BE2C (cell line): ENCODE measurements at regions not wholly inside any gene's neighbourhood (a gene's known extent, or its start where the extent isn't known, plus 50 kb on each side); places are given as distances from the start of the nearest gene placed in this dataset.

Experiments used
- DNase-seq: peaks from one replicate; pipeline ENCODE4 v3.0.0-alpha.2; 2020
- H3K27me3 ChIP-seq: fragments of 250-450 bp; sonication (Bioruptor Pico); 2 replicates; pipeline ENCODE4 v1.5.1; 2020; ENCODE audit warnings: mild to moderate bottlenecking
- H3K36me3 ChIP-seq: fragments of 250-450 bp; sonication (Bioruptor Pico); 2 replicates; pipeline ENCODE4 v1.5.1; 2020; ENCODE audit warnings: mild to moderate bottlenecking
- H3K4me1 ChIP-seq: fragments of 250-450 bp; sonication (Bioruptor Pico); 2 replicates; pipeline ENCODE4 v1.5.1; 2020
- H3K4me3 ChIP-seq: 2 replicates; pipeline ENCODE4 v1.5.1; 2011; ENCODE audit warnings: low read depth, low read length
- H3K9me3 ChIP-seq: fragments of 250-450 bp; sonication (Bioruptor Pico); 2 replicates; pipeline ENCODE4 v1.5.1; 2020
- CTCF ChIP-seq: IDR thresholded peaks from 2 replicates; pipeline ENCODE4 v1.5.1; 2012; ENCODE audit warnings: mild to moderate bottlenecking, low read depth, low read length

- H3K4me1 ChIP-seq, result no peaks in the 10 kb centered on the region
- no peak overlapping the region for H3K4me3 ChIP-seq
- no peak for DNase-seq
- no peak for TF ChIP-seq CTCF
- no peaks in the 10 kb centered on the region for H3K36me3 ChIP-seq
- H3K27me3 ChIP-seq, result no peaks in the 10 kb centered on the region
- H3K9me3 ChIP-seq, result no peaks in the 10 kb centered on the region
Measured at GRCh38 chr1:4108758-4109627, 208.9 kb upstream of the C1orf174 start.

DNA sequence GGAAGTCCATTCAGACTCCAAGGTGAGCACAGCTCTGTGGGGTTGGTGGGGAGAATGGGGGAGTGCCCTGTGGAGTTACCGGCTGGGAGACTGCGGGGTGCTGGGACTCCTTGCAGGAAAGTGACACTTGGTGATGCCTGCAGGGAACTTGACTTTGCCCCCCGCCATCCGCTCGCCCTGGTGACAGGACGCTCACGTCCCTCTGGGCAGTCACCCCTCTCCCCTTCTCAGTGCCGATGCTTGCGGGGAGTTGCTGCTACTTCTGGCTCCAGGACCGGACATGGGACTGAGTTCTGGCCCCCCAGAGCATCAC is 209.5 kb upstream of the C1orf174 start:
- Histone ChIP-seq H3K4me3 (no peak overlapping the region), H3K4me1 (no peaks in the 10 kb centered on the region), H3K27me3 (no peaks in the 10 kb centered on the region), H3K9me3 (no peaks in the 10 kb centered on the region), H3K36me3 (no peaks in the 10 kb centered on the region)
- DNase-seq, result no peak
- TF ChIP-seq CTCF, result no peak

- Histone ChIP-seq H3K4me3 (no peak overlapping the region), H3K4me1 (no peaks in the 10 kb centered on the region), H3K27me3 (no peaks in the 10 kb centered on the region), H3K9me3 (no peaks in the 10 kb centered on the region), H3K36me3 (no peaks in the 10 kb centered on the region)
- no peak for DNase-seq
- no peak for TF ChIP-seq CTCF
Measured at GRCh38 chr1:4110888-4111287, 210.8 kb upstream of the C1orf174 start.

DNA sequence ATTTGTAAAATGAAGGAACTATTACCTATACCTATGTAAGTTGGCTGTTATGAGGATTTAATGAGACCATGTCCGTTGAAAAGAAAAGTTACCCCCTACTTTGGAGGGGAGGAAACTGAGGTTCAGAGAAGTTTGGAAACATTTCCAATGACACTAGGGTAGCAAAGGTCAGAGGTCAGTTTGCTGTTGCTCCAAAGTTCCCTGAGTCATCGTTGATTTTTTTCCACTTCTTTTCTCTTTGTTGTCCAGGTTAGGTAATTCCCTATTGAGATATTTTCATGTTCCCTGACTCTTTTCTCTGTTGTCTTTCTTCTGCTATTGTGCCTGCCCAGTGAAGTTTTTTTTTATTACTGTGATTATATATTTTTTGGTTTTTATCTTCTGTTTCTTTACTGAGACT is 213.8 kb upstream of the C1orf174 start:
- no peak overlapping the region for H3K4me3 ChIP-seq
- no peak for TF ChIP-seq CTCF
- H3K4me1 ChIP-seq, result no peaks in the 10 kb centered on the region
- H3K27me3 ChIP-seq, result no peaks in the 10 kb centered on the region
- no peaks in the 10 kb centered on the region for H3K36me3 ChIP-seq
- DNase-seq, result no peak
- H3K9me3 ChIP-seq, result no peaks in the 10 kb centered on the region

GRCh38 chr1:4115191-4115900 is 215.3 kb upstream of the C1orf174 start:
- TF ChIP-seq CTCF, result no peak
- H3K27me3 ChIP-seq, result no peaks in the 10 kb centered on the region
- no peaks in the 10 kb centered on the region for H3K4me1 ChIP-seq
- DNase-seq, result no peak
- H3K4me3 ChIP-seq, result no peak overlapping the region
- H3K9me3 ChIP-seq, result no peaks in the 10 kb centered on the region
- H3K36me3 ChIP-seq, result no peaks in the 10 kb centered on the region

GRCh38 chr1:4117196-4117595 is 217.1 kb upstream of the C1orf174 start:
- TF ChIP-seq CTCF, result no peak
- DNase-seq, result no peak
- Histone ChIP-seq H3K4me3 (no peak overlapping the region), H3K36me3 (no peaks in the 10 kb centered on the region), H3K9me3 (no peaks in the 10 kb centered on the region), H3K27me3 (no peaks in the 10 kb centered on the region), H3K4me1 (no peaks in the 10 kb centered on the region)
